GM23248 (cell line): ENCODE measurements at regions not wholly inside any gene's neighbourhood (a gene's known extent, or its start where the extent isn't known, plus 50 kb on each side); places are given as distances from the start of the nearest gene placed in this dataset.

Source experiments
- EZH2 ChIP-seq: fragments of 200-600 bp; sonication (generic); IDR thresholded peaks from 2 replicates; pipeline ENCODE4 v1.6.1; 2018; ENCODE audit warnings: antibody characterized with exemption, mild to moderate bottlenecking; ENCODE audit not compliant: insufficient read depth, poor library complexity, severe bottlenecking
- EZH2phosphoT487 ChIP-seq: fragments of 200-600 bp; sonication (generic); IDR thresholded peaks from 2 replicates; pipeline ENCODE4 v1.6.1; 2018; ENCODE audit warnings: antibody characterized with exemption, moderate library complexity, mild to moderate bottlenecking, low read depth; ENCODE audit not compliant: insufficient read depth

- TF ChIP-seq EZH2, result no peak
- no peak for TF ChIP-seq EZH2phosphoT487
Observed at GRCh38 chr17:68658999-68659780, 58.0 kb upstream of the FAM20A start.
